H1 (cell line): ENCODE measurements at regions not wholly inside any gene's neighbourhood (a gene's known extent, or its start where the extent isn't known, plus 50 kb on each side); places are given as distances from the start of the nearest gene placed in this dataset.

Experiments
- CTCF ChIA-PET: fragments of 300-600 bp; sonication (Branson Sonifier 250); formaldehyde crosslinking; loops from one replicate; lab custom pipeline; 2021; ENCODE audit not compliant: partially characterized antibody; lab: Charles Lee
- POLR2A ChIA-PET: fragments of 300-600 bp; sonication (Branson Sonifier 250); formaldehyde crosslinking; loops from one replicate; lab custom pipeline; 2021; ENCODE audit warnings: inconsistent platforms; ENCODE audit not compliant: partially characterized antibody; lab: Charles Lee
- DNase-seq, 2 experiments: peaks; one replicate each; pipeline versions ENCODE4 v3.0.0 to v3.0.0-alpha.2; 2010 to 2022; ENCODE audit warnings: low spot score in 2 of 2, low read depth in 1 of 2, mixed read lengths in 1 of 2
- FAIRE-seq: peaks from 2 replicates; lab custom pipeline; 2011; peaks lifted over from hg19 to GRCh38; lab: Jason Lieb, UNC
- H2AFZ ChIP-seq: 2 replicates; pipeline ENCODE4 v1.8.1; 2012; ENCODE audit warnings: low read length, inconsistent platforms
- H2AK5ac ChIP-seq: 2 replicates; pipeline ENCODE4 v1.6.1; 2013; ENCODE audit warnings: low read depth, low read length
- H2BK120ac ChIP-seq: replicated peaks from 2 replicates; pipeline ENCODE3; 2013; ENCODE audit warnings: low read depth, low read length, inconsistent platforms
- H2BK12ac ChIP-seq: 2 replicates; pipeline ENCODE4 v1.6.1; 2013; ENCODE audit warnings: low read depth, low read length
- H2BK15ac ChIP-seq: 2 replicates; pipeline ENCODE4 v1.6.1; 2013; ENCODE audit warnings: low read length
- H2BK20ac ChIP-seq: 2 replicates; pipeline ENCODE4 v1.6.1; 2013; ENCODE audit warnings: low read length
- H2BK5ac ChIP-seq: 2 replicates; pipeline ENCODE4 v1.6.1; 2013; ENCODE audit warnings: low read depth, low read length
- H3K14ac ChIP-seq: 2 replicates; pipeline ENCODE4 v1.6.1; 2013; ENCODE audit warnings: inconsistent platforms; ENCODE audit not compliant: insufficient read length
- H3K18ac ChIP-seq: 2 replicates; pipeline ENCODE4 v1.6.1; 2013; ENCODE audit warnings: low read length; ENCODE audit errors: extremely low read depth
- H3K23ac ChIP-seq: 2 replicates; pipeline ENCODE4 v1.6.1; 2013; ENCODE audit warnings: inconsistent platforms; ENCODE audit not compliant: insufficient read length
- H3K23me2 ChIP-seq: 2 replicates; pipeline ENCODE4 v1.6.1; 2013; ENCODE audit warnings: low read depth, low read length
- H3K27ac ChIP-seq: 2 replicates; pipeline ENCODE4 v1.6.1; 2011; ENCODE audit warnings: low read depth, low read length, inconsistent platforms
- H3K27me3 ChIP-seq, 4 experiments: replicated peaks in 1 of 4; 1 replicate in 1 of 4; 2 replicates in 3 of 4; pipeline versions ENCODE4 v1.6.1 to v1.8.1; 2011 to 2013; ENCODE audit warnings: low read length in 3 of 4, mild to moderate bottlenecking in 3 of 4, inconsistent platforms in 2 of 4, mixed read lengths in 2 of 4, moderate library complexity in 1 of 4; ENCODE audit not compliant: control insufficient read depth in 3 of 4, insufficient read depth in 3 of 4; ENCODE audit errors: extremely low read depth in 1 of 4
- H3K36me3 ChIP-seq, 4 experiments: 2 replicates each; pipeline versions ENCODE4 v1.6.1 to v1.8.1; 2011 to 2013; ENCODE audit warnings: mild to moderate bottlenecking in 4 of 4, low read length in 3 of 4, moderate library complexity in 2 of 4, control low read depth in 1 of 4, inconsistent platforms in 1 of 4; ENCODE audit not compliant: insufficient read depth in 4 of 4, control insufficient read depth in 2 of 4
- H3K4ac ChIP-seq: replicated peaks from 2 replicates; pipeline ENCODE3; 2013; ENCODE audit warnings: low read length, low read depth, mixed read lengths, inconsistent platforms; ENCODE audit not compliant: insufficient read length
- H3K4me1 ChIP-seq, 4 experiments: replicated peaks in 1 of 4; 1 replicate in 1 of 4; 2 replicates in 3 of 4; pipeline versions ENCODE4 v1.6.1 to v1.8.1; 2011 to 2013; ENCODE audit warnings: low read length in 3 of 4, inconsistent platforms in 2 of 4, mixed read lengths in 1 of 4; ENCODE audit not compliant: insufficient read depth in 4 of 4, control insufficient read depth in 3 of 4
- H3K4me2 ChIP-seq, 2 experiments: 2 replicates each; pipeline versions ENCODE4 v1.6.1 to v1.8.1; 2011 to 2013; ENCODE audit warnings: low read depth in 2 of 2, low read length in 2 of 2, control low read depth in 1 of 2, inconsistent platforms in 1 of 2, mild to moderate bottlenecking in 1 of 2; ENCODE audit not compliant: insufficient read depth in 1 of 2
- H3K4me3 ChIP-seq, 4 experiments: fragments of 200-600, 300-600 bp in 1 of 4; sonication (generic), shearing (Covaris generic), sonication (Bioruptor Twin) in 1 of 4; 2 replicates each; pipeline versions ENCODE4 v1.5.1 to v1.8.1; 2011 to 2016; ENCODE audit warnings: low read length in 4 of 4, low read depth in 3 of 4, control low read depth in 2 of 4, inconsistent platforms in 2 of 4, mild to moderate bottlenecking in 2 of 4, mixed read lengths in 1 of 4, moderate library complexity in 1 of 4; ENCODE audit not compliant: insufficient read depth in 2 of 4; ENCODE audit errors: extremely low read depth in 1 of 4
- H3K56ac ChIP-seq: replicated peaks from 2 replicates; pipeline ENCODE3; 2013; ENCODE audit warnings: low read depth, mild to moderate bottlenecking, mixed read lengths, low read length, inconsistent platforms; ENCODE audit not compliant: insufficient read length
- H3K79me1 ChIP-seq: 2 replicates; pipeline ENCODE4 v1.6.1; 2013; ENCODE audit warnings: low read depth, low read length, control low read depth
- H3K79me2 ChIP-seq, 2 experiments: 2 replicates each; pipeline versions ENCODE4 v1.6.1 to v1.8.1; 2012 to 2013; ENCODE audit warnings: low read length in 2 of 2, mild to moderate bottlenecking in 2 of 2, inconsistent platforms in 1 of 2; ENCODE audit not compliant: insufficient read depth in 2 of 2, control insufficient read depth in 1 of 2
- H3K9ac ChIP-seq, 4 experiments: replicated peaks in 1 of 4; 1 replicate in 1 of 4; 2 replicates in 3 of 4; pipeline versions ENCODE4 v1.6.1 to v1.8.1; 2011 to 2013; ENCODE audit warnings: low read depth in 3 of 4, low read length in 3 of 4, control low read depth in 2 of 4, mild to moderate bottlenecking in 2 of 4, moderate library complexity in 2 of 4, inconsistent platforms in 1 of 4; ENCODE audit errors: extremely low read depth in 1 of 4
- H3K9me3 ChIP-seq, 2 experiments: 2 replicates each; pipeline versions ENCODE4 v1.6.1 to v1.8.1; 2012 to 2013; ENCODE audit warnings: mild to moderate bottlenecking in 2 of 2, moderate library complexity in 2 of 2, control low read depth in 1 of 2, inconsistent platforms in 1 of 2, low read depth in 1 of 2, low read length in 1 of 2, mixed read lengths in 1 of 2; ENCODE audit not compliant: insufficient read depth in 2 of 2
- H4K20me1 ChIP-seq, 2 experiments: replicated peaks in 1 of 2; 2 replicates each; pipeline versions ENCODE3 to v1.8.1; 2011 to 2013; ENCODE audit warnings: inconsistent platforms in 2 of 2, low read length in 2 of 2, mild to moderate bottlenecking in 1 of 2; ENCODE audit not compliant: insufficient read depth in 2 of 2, control insufficient read depth in 1 of 2
- H4K5ac ChIP-seq: 2 replicates; pipeline ENCODE4 v1.6.1; 2013; ENCODE audit warnings: low read length, low read depth, mixed read lengths, inconsistent platforms; ENCODE audit not compliant: insufficient read length
- H4K8ac ChIP-seq: 2 replicates; pipeline ENCODE4 v1.8.0; 2013; ENCODE audit warnings: mild to moderate bottlenecking, moderate library complexity, low read length, inconsistent platforms; ENCODE audit not compliant: insufficient read depth; ENCODE audit errors: extremely low read depth
- H4K91ac ChIP-seq: replicated peaks from 2 replicates; pipeline ENCODE3; 2013; ENCODE audit warnings: low read length, mixed read lengths, inconsistent platforms; ENCODE audit not compliant: insufficient read length
- CEBPB ChIP-seq: IDR thresholded peaks from 2 replicates; pipeline ENCODE4 v1.6.1; 2012; ENCODE audit warnings: low read depth, low read length
- CTCF ChIP-seq, 3 experiments: IDR thresholded peaks; 1 replicate in 2 of 3; 2 replicates in 1 of 3; pipeline versions ENCODE4 v1.5.1 to v1.6.1; 2011; ENCODE audit warnings: low read length in 3 of 3, mild to moderate bottlenecking in 3 of 3, inconsistent platforms in 2 of 3, low read depth in 1 of 3, moderate library complexity in 1 of 3; ENCODE audit not compliant: insufficient read depth in 1 of 3; ENCODE audit errors: control extremely low read depth in 1 of 3
- NRF1 ChIP-seq: IDR thresholded peaks from 2 replicates; pipeline ENCODE4 v1.6.1; 2011; ENCODE audit warnings: mild to moderate bottlenecking, low read depth, low read length, improper control_type of control experiment
- PHF8 ChIP-seq: fragments of 200-600 bp; sonication (generic); conservative IDR thresholded peaks from 2 replicates; pipeline ENCODE4 v1.7.1; 2012; ENCODE audit warnings: low read depth, mild to moderate bottlenecking, inconsistent platforms, low read length, moderate library complexity
- POLR2AphosphoS5 ChIP-seq: IDR thresholded peaks from 2 replicates; pipeline ENCODE4 v1.6.1; 2011; ENCODE audit warnings: low read depth, low read length
- RAD21 ChIP-seq, 2 experiments: IDR thresholded peaks in 1 of 2; conservative IDR thresholded peaks in 1 of 2; 2 replicates each; pipeline ENCODE4 v1.6.1; 2011; ENCODE audit warnings: low read depth in 2 of 2, low read length in 2 of 2, improper control_type of control experiment in 1 of 2, inconsistent platforms in 1 of 2, mild to moderate bottlenecking in 1 of 2, moderate library complexity in 1 of 2
- RFX5 ChIP-seq: IDR thresholded peaks from 2 replicates; pipeline ENCODE4 v1.6.1; 2011; ENCODE audit warnings: low read depth, low read length, improper control_type of control experiment, borderline replicate concordance
- ZNF274 ChIP-seq: IDR thresholded peaks from 2 replicates; pipeline ENCODE4 v1.7.0; 2012; ENCODE audit warnings: low read length, borderline replicate concordance; ENCODE audit errors: extremely low read depth
- WGBS, 2 experiments: shearing (Covaris generic) in 1 of 2; methylation state at CpG; one replicate each; pipeline versions ENCODE4 v1.1.6 to v1.1.7; 2013 to 2015; ENCODE audit warnings: low lambda C conversion rate in 2 of 2, mixed read lengths in 2 of 2, inconsistent platforms in 1 of 2, low coverage in 1 of 2, missing lambda C conversion rate in 1 of 2; ENCODE audit not compliant: insufficient replicate concordance in 2 of 2, insufficient coverage in 1 of 2, insufficient read length in 1 of 2; ENCODE audit errors: extremely low coverage in 1 of 2, missing lambda C conversion rate in 1 of 2; 5-methylcytosine and 5-hydroxymethylcytosine counted together

DNA sequence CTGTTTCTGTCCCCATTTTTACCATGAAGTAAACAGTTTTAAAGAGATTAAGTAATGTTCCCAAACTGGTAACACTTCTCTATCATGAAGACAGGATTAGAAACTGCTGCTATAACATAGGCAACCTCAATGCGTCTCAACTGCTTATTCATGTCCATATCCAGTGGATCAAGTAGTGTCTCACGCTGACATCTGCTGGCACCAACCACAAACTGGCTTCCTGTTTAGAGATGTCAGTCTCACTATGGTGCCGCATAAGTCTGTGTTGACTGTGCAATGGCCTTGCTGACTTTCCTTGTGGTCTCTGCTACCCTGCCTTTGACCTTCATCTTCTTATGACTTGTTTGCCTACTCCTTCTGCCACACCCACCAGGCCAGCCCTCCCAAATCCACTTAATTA lies 369.6 kb upstream of the DPP6 start:
- Histone ChIP-seq H3K27ac (no peak overlapping the region), H3K9ac (no peak overlapping the region), H4K5ac (no peak overlapping the region), H3K18ac (no peak overlapping the region), H3K4me1 (no peaks in the 10 kb centered on the region), H3K4me2 (no peak overlapping the region), H3K4ac (no peak overlapping the region), H2BK12ac (no peak overlapping the region), H2BK120ac (no peak overlapping the region), H3K4me3 (no peak overlapping the region), H2BK5ac (no peak overlapping the region), H3K23me2 (no peaks in the 10 kb centered on the region), H2AFZ (no peak overlapping the region), H4K91ac (no peak overlapping the region), H3K79me2 (no peaks in the 10 kb centered on the region), H3K36me3 (no peaks in the 10 kb centered on the region), H3K23ac (no peak overlapping the region), H3K9me3 (peaks cover 18 to 55% of the 10 kb centered on the region in 2 experiments; a peak in 3 of 4 replicates), H3K14ac (no peak overlapping the region), H3K27me3 (peaks cover 0 to 1% (median 0%) of the 10 kb centered on the region in 4 experiments; a peak in 1 of 7 replicates), H4K20me1 (no peaks in the 10 kb centered on the region), H2AK5ac (no peak overlapping the region), H3K79me1 (no peaks in the 10 kb centered on the region), H4K8ac (no peak overlapping the region), H2BK15ac (no peak overlapping the region), H2BK20ac (no peak overlapping the region), H3K56ac (no peak overlapping the region)
- POLR2A ChIA-PET, result no interaction called here
- no peak for FAIRE-seq
- WGBS, 2 experiments, result 75% methylated on average over 3 of the region's 3 CpGs; no CpG with 5 or more reads in 1 of the 2 experiments
- no peak for TF ChIP-seq RFX5
- peak in 2 of 3 experiments; percentile 23 to 41; a peak in 2 of 4 replicates for TF ChIP-seq CTCF (IDR thresholded peaks at IDR 0.05; ENCODE audit: control extremely low read depth in 1 of 3, insufficient read depth in 1 of 3, low read depth in 1 of 3, low read length in 3 of 3)
- TF ChIP-seq NRF1, result no peak
- no peak for TF ChIP-seq PHF8
- TF ChIP-seq ZNF274, result no peak
- peak; percentile 57 to 66 for TF ChIP-seq RAD21 (IDR thresholded peaks at IDR 0.05 in 1 of 2, conservative IDR thresholded peaks at IDR 0.05 in 1 of 2; ENCODE audit: low read depth in 2 of 2, low read length in 2 of 2)
- TF ChIP-seq CEBPB, result no peak
- TF ChIP-seq POLR2AphosphoS5, result no peak
- DNase-seq, result no peak
- CTCF ChIA-PET, result interaction anchor here (3.9 kb wide), 1 partner anchor 300 kb away, joined by 23 read pairs; no protein-coding TSS in a partner anchor
